ENCODE measurements at regions not wholly inside any gene's neighbourhood (a gene's known extent, or its start where the extent isn't known, plus 50 kb on each side); places are given as distances from the start of the nearest gene placed in this dataset.

GRCh38 chr14:104526723-104527645 lies 52.6 kb upstream of the C14orf180 start (continued):
- no peak for TF ChIP-seq YY1 (IDR thresholded peaks at IDR 0.05; ENCODE audit: extremely low read depth, insufficient replicate concordance, low read depth, low read length)
- TF ChIP-seq ZFX (IDR thresholded peaks at IDR 0.05) = no peak
- no peak for TF ChIP-seq SIN3A (IDR thresholded peaks at IDR 0.05; ENCODE audit: low read depth)

- no peak overlapping the region for H2AFZ ChIP-seq (ENCODE audit: low read depth, low read length, poor library complexity, severe bottlenecking)
- ATAC-seq = no peak
- POLR2A ChIA-PET = no interaction called here
These were observed 51.6 kb upstream of the C14orf180 start for GRCh38 chr14:104527857-104528459.

More at GRCh38 chr14:104527857-104528459, 51.6 kb upstream of the C14orf180 start:
- Histone ChIP-seq H3K9me3 (ENCODE audit: control insufficient read depth in 1 of 2, insufficient read depth in 1 of 2, low read depth in 1 of 2, low read length in 2 of 2) (no peaks in the 10 kb centered on the region), H4K20me1 (ENCODE audit: insufficient read depth) (no peaks in the 10 kb centered on the region), H3K4me2 (ENCODE audit: low read length) (no peak overlapping the region), H3K27ac (ENCODE audit: low read depth, low read length) (no peak overlapping the region), H3K27me3 (ENCODE audit: insufficient read depth, low read length) (peaks cover 12% of the 10 kb centered on the region; the same call in 1 of the 2 replicates), H3K9ac (ENCODE audit: low read length) (no peak overlapping the region), H3K79me2 (ENCODE audit: insufficient read depth, low read length) (no peaks in the 10 kb centered on the region), H3K4me3 (replicated peaks in 1 of 2; ENCODE audit: low read depth in 1 of 2, low read length in 2 of 2) (no peak overlapping the region), H3K36me3 (ENCODE audit: control insufficient read depth in 1 of 2, insufficient read depth in 2 of 2, low read length in 2 of 2) (no peaks in the 10 kb centered on the region), H3K4me1 (ENCODE audit: control insufficient read depth in 1 of 2, insufficient read depth in 2 of 2, low read length in 2 of 2) (no peaks in the 10 kb centered on the region), H3K9me2 (ENCODE audit: insufficient read depth) (no peaks in the 10 kb centered on the region)
- CTCF ChIA-PET = no interaction called here
- TF ChIP-seq ATF3 (IDR thresholded peaks at IDR 0.05) (no peak), JUND (IDR thresholded peaks at IDR 0.05) (no peak), TCF7L2 (IDR thresholded peaks at IDR 0.05; ENCODE audit: borderline replicate concordance, extremely low read depth, insufficient read depth, insufficient read length) (no peak), ELF1 (IDR thresholded peaks at IDR 0.05; ENCODE audit: borderline replicate concordance, low read depth) (no peak), SIN3A (IDR thresholded peaks at IDR 0.05; ENCODE audit: low read depth) (no peak), EGR1 (IDR thresholded peaks at IDR 0.05; ENCODE audit: low read depth) (no peak), CTCF (IDR thresholded peaks at IDR 0.05 in 2 of 3, conservative IDR thresholded peaks at IDR 0.05 in 1 of 3; ENCODE audit: borderline replicate concordance in 1 of 3, insufficient read depth in 1 of 3, low read depth in 2 of 3, low read length in 2 of 3) (no peak), EZH2phosphoT487 (IDR thresholded peaks at IDR 0.05; ENCODE audit: borderline replicate concordance) (no peak), RAD21 (IDR thresholded peaks at IDR 0.05; ENCODE audit: low read depth) (no peak), ZBTB33 (IDR thresholded peaks at IDR 0.05; ENCODE audit: extremely low read depth, insufficient replicate concordance, low read length) (no peak), CEBPB (IDR thresholded peaks at IDR 0.05; ENCODE audit: low read depth) (no peak), ZFX (IDR thresholded peaks at IDR 0.05) (no peak), MAX (IDR thresholded peaks at IDR 0.05) (no peak), SP1 (IDR thresholded peaks at IDR 0.05; ENCODE audit: low read depth) (no peak), YY1 (IDR thresholded peaks at IDR 0.05; ENCODE audit: extremely low read depth, insufficient replicate concordance, low read depth, low read length) (no peak), CBX3 (IDR thresholded peaks at IDR 0.05; ENCODE audit: low read depth) (no peak), FOSL1 (IDR thresholded peaks at IDR 0.05; ENCODE audit: low read depth) (no peak), EZH2 (IDR thresholded peaks at IDR 0.05) (no peak)
- intact Hi-C loops (cut with micrococcal nuclease) = no loop called here
- RAD21 ChIA-PET (ENCODE audit: low non-redundant PET in 1 of 2, low total read pairs in 2 of 2, uncharacterized antibody in 2 of 2, unreplicated experiment in 2 of 2) = no interaction called here
- no TSS peak for BruUV-seq (replicated peaks)
- no peak for DNase-seq (ENCODE audit: low read depth, low spot score)
